Stimulated activated CD8-positive, alpha-beta memory T cell treated with anti-CD3 and anti-CD28 coated beads, Interleukin-12 subunit alpha, Interleukin-12 subunit beta, amount 100 ng/mL, for 24 hours (primary cell): ENCODE measurements at regions not wholly inside any gene's neighbourhood (a gene's known extent, or its start where the extent isn't known, plus 50 kb on each side); places are given as distances from the start of the nearest gene placed in this dataset.

Experiments used
- DNase-seq: peaks from one replicate; pipeline ENCODE4 v3.0.0-alpha.2; 2020; ENCODE audit errors: extremely low read depth

GRCh38 chr12:46131732-46132469, 136.9 kb downstream of the SLC38A1 start:
- no peak for DNase-seq

- no peak for DNase-seq
Observed at GRCh38 chr12:46127656-46128055, 137.3 kb upstream of the SCAF11 start.

GRCh38 chr12:46126050-46126727, 135.8 kb upstream of the SCAF11 start:
- DNase-seq = no peak

- DNase-seq = peak; percentile 1
Observed at GRCh38 chr12:46124848-46125619, 134.7 kb upstream of the SCAF11 start.

GRCh38 chr12:46124132-46124847, 133.9 kb upstream of the SCAF11 start:
- no peak for DNase-seq

- DNase-seq = no peak
Observed at GRCh38 chr12:46112364-46112763, 122.0 kb upstream of the SCAF11 start.

- no peak for DNase-seq
Observed at GRCh38 chr12:46111715-46112114, 121.3 kb upstream of the SCAF11 start.

- DNase-seq = no peak
Observed at GRCh38 chr12:46110928-46111699, 120.7 kb upstream of the SCAF11 start.

GRCh38 chr12:46110223-46110611, 119.8 kb upstream of the SCAF11 start:
- no peak for DNase-seq

- DNase-seq = no peak
Observed at GRCh38 chr12:46109343-46110222, 119.2 kb upstream of the SCAF11 start.

- DNase-seq = no peak
Observed at GRCh38 chr12:46108721-46109120, 118.3 kb upstream of the SCAF11 start.

- no peak for DNase-seq
Observed at GRCh38 chr12:46107591-46107990, 117.2 kb upstream of the SCAF11 start.

GRCh38 chr12:46105735-46106134, 115.4 kb upstream of the SCAF11 start:
- no peak for DNase-seq

- no peak for DNase-seq
Observed at GRCh38 chr12:46103559-46104383, 113.4 kb upstream of the SCAF11 start.

GRCh38 chr12:46101485-46101869, 111.1 kb upstream of the SCAF11 start:
- no peak for DNase-seq

- no peak for DNase-seq
Observed at GRCh38 chr12:46100551-46101484, 110.4 kb upstream of the SCAF11 start.

- no peak for DNase-seq
Observed at GRCh38 chr12:46089414-46090162, 99.2 kb upstream of the SCAF11 start.
